Kidney epithelial cell (primary cell): ENCODE measurements at regions not wholly inside any gene's neighbourhood (a gene's known extent, or its start where the extent isn't known, plus 50 kb on each side); places are given as distances from the start of the nearest gene placed in this dataset.

Experiments used
- DNase-seq: peaks from one replicate; pipeline ENCODE4 v3.0.0-alpha.2; 2010; ENCODE audit warnings: low read depth
- H3K27me3 ChIP-seq: 2 replicates; pipeline ENCODE4 v1.6.0; 2011; ENCODE audit warnings: low read length; ENCODE audit not compliant: control insufficient read depth, insufficient read depth
- H3K36me3 ChIP-seq: 2 replicates; pipeline ENCODE4 v1.5.1; 2011; ENCODE audit warnings: low read length; ENCODE audit not compliant: control insufficient read depth, insufficient read depth
- H3K4me3 ChIP-seq: 2 replicates; pipeline ENCODE4 v1.5.1; 2011; ENCODE audit warnings: low read depth, mild to moderate bottlenecking, control low read depth, low read length
- TF ChIP-seq, protein P1 (sequence below): IDR thresholded peaks from 2 replicates; pipeline ENCODE4 v1.5.1; 2011; ENCODE audit warnings: mild to moderate bottlenecking, moderate library complexity, low read length, control low read depth, inconsistent platforms; ENCODE audit not compliant: insufficient read depth, poor library complexity, severe bottlenecking

GRCh38 chr3:106379251-106379750 lies 510.5 kb upstream of the CBLB start:
- TF ChIP-seq, protein P1, sequence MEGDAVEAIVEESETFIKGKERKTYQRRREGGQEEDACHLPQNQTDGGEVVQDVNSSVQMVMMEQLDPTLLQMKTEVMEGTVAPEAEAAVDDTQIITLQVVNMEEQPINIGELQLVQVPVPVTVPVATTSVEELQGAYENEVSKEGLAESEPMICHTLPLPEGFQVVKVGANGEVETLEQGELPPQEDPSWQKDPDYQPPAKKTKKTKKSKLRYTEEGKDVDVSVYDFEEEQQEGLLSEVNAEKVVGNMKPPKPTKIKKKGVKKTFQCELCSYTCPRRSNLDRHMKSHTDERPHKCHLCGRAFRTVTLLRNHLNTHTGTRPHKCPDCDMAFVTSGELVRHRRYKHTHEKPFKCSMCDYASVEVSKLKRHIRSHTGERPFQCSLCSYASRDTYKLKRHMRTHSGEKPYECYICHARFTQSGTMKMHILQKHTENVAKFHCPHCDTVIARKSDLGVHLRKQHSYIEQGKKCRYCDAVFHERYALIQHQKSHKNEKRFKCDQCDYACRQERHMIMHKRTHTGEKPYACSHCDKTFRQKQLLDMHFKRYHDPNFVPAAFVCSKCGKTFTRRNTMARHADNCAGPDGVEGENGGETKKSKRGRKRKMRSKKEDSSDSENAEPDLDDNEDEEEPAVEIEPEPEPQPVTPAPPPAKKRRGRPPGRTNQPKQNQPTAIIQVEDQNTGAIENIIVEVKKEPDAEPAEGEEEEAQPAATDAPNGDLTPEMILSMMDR = no peak
- Histone ChIP-seq H3K4me3 (no peak overlapping the region), H3K27me3 (no peaks in the 10 kb centered on the region), H3K36me3 (no peaks in the 10 kb centered on the region)
- DNase-seq = no peak

GRCh38 chr3:106380232-106380631 lies 511.4 kb upstream of the CBLB start:
- TF ChIP-seq, protein P1 = no peak
- Histone ChIP-seq H3K27me3 (no peaks in the 10 kb centered on the region), H3K4me3 (no peak overlapping the region), H3K36me3 (no peaks in the 10 kb centered on the region)
- no peak for DNase-seq

GRCh38 chr3:106381286-106381938 lies 512.6 kb upstream of the CBLB start:
- Histone ChIP-seq H3K4me3 (no peak overlapping the region), H3K27me3 (no peaks in the 10 kb centered on the region), H3K36me3 (no peaks in the 10 kb centered on the region)
- no peak for DNase-seq
- TF ChIP-seq, protein P1 = no peak

- Histone ChIP-seq H3K36me3 (no peaks in the 10 kb centered on the region), H3K27me3 (no peaks in the 10 kb centered on the region), H3K4me3 (no peak overlapping the region)
- DNase-seq = no peak
- TF ChIP-seq, protein P1 = no peak
Observed at GRCh38 chr3:106381939-106382335, 513.1 kb upstream of the CBLB start.

GRCh38 chr3:106386050-106386449 lies 517.2 kb upstream of the CBLB start:
- DNase-seq = no peak
- no peaks in the 10 kb centered on the region for H3K27me3 ChIP-seq
- no peaks in the 10 kb centered on the region for H3K36me3 ChIP-seq
- no peak overlapping the region for H3K4me3 ChIP-seq
- TF ChIP-seq, protein P1 = no peak

DNA sequence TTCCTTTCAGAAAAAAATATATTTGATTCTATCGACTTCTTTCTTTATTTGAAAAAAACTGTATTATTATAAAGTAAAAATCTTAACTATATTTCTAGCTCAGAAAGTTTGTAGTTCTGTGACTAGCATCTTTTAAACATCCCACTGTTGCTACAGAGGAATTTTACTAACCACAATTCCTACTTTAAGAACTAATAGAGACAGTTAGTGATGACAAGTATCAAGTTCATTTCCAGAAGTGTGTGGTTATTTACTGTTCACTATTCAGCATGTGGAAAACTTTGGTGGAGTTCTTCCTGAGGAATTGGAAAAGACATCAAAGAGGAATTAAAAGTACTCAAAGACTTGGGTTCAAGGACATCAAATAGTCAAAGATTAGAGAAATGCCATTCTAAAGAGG lies 524.1 kb upstream of the CBLB start:
- Histone ChIP-seq H3K36me3 (no peaks in the 10 kb centered on the region), H3K4me3 (no peak overlapping the region), H3K27me3 (no peaks in the 10 kb centered on the region)
- TF ChIP-seq, protein P1 = no peak
- no peak for DNase-seq
